GM12872 (cell line): ENCODE measurements at regions not wholly inside any gene's neighbourhood (a gene's known extent, or its start where the extent isn't known, plus 50 kb on each side); places are given as distances from the start of the nearest gene placed in this dataset.

Source experiments
- TF ChIP-seq, protein P1 (sequence below): IDR thresholded peaks from 3 replicates; pipeline ENCODE4 v1.5.1; 2011; ENCODE audit warnings: low read depth, mild to moderate bottlenecking, low read length, moderate library complexity; ENCODE audit not compliant: insufficient read depth

DNA sequence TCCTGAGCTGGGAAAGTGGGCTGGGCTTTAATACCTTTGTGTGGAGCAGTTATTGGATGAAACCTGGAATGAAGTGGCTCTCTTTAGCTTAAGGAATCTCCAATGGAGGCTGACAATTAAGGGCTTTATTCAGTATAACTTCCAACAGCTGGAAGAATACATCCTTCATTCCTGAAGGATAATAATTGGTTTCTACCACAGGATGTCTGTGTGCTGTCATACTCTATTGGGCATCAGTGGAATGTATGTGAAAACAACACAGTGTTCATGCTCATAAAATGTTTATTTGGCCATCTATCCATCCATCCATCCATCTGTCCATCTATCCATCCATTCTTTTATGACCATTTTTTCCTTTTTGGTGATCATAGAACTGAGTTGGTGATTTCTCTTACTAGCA is 220.7 kb upstream of the GAP43 start:
- TF ChIP-seq, protein P1, sequence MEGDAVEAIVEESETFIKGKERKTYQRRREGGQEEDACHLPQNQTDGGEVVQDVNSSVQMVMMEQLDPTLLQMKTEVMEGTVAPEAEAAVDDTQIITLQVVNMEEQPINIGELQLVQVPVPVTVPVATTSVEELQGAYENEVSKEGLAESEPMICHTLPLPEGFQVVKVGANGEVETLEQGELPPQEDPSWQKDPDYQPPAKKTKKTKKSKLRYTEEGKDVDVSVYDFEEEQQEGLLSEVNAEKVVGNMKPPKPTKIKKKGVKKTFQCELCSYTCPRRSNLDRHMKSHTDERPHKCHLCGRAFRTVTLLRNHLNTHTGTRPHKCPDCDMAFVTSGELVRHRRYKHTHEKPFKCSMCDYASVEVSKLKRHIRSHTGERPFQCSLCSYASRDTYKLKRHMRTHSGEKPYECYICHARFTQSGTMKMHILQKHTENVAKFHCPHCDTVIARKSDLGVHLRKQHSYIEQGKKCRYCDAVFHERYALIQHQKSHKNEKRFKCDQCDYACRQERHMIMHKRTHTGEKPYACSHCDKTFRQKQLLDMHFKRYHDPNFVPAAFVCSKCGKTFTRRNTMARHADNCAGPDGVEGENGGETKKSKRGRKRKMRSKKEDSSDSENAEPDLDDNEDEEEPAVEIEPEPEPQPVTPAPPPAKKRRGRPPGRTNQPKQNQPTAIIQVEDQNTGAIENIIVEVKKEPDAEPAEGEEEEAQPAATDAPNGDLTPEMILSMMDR: no peak

- TF ChIP-seq, protein P1: no peak
Observed at GRCh38 chr3:115403786-115404185, 219.5 kb upstream of the GAP43 start.

GRCh38 chr3:115409596-115409995 is 213.7 kb upstream of the GAP43 start:
- TF ChIP-seq, protein P1: no peak

GRCh38 chr3:115415246-115415996 is 207.9 kb upstream of the GAP43 start:
- TF ChIP-seq, protein P1: no peak

- TF ChIP-seq, protein P1: no peak
Observed at GRCh38 chr3:115418583-115418982, 204.7 kb upstream of the GAP43 start.

GRCh38 chr3:115420086-115420485 is 203.2 kb upstream of the GAP43 start:
- TF ChIP-seq, protein P1: no peak

- TF ChIP-seq, protein P1: no peak
Observed at GRCh38 chr3:115423170-115423569, 200.1 kb upstream of the GAP43 start.
